Activated CD4-positive, CD25-positive, alpha-beta regulatory T cell treated with anti-CD3 and anti-CD28 coated beads, Interleukin-2, amount 50 U/mL, for 16 hours (primary cell): ENCODE measurements at regions not wholly inside any gene's neighbourhood (a gene's known extent, or its start where the extent isn't known, plus 50 kb on each side); places are given as distances from the start of the nearest gene placed in this dataset.

Experiments used
- DNase-seq: peaks from one replicate; pipeline ENCODE4 v3.0.0-alpha.2; 2020; ENCODE audit warnings: low read depth, low spot score

- DNase-seq = no peak
Observed at GRCh38 chr2:41908349-41908748, 139.5 kb upstream of the PKDCC start.

- no peak for DNase-seq
Observed at GRCh38 chr2:41909584-41909983, 138.2 kb upstream of the PKDCC start.

- DNase-seq = no peak
Observed at GRCh38 chr2:41910126-41910525, 137.7 kb upstream of the PKDCC start.

- no peak for DNase-seq
Observed at GRCh38 chr2:41911033-41911432, 136.8 kb upstream of the PKDCC start.

GRCh38 chr2:41912337-41912736 is 135.5 kb upstream of the PKDCC start:
- DNase-seq = no peak

GRCh38 chr2:41912776-41913175 is 135.0 kb upstream of the PKDCC start:
- no peak for DNase-seq

- no peak for DNase-seq
Observed at GRCh38 chr2:41913311-41913710, 134.5 kb upstream of the PKDCC start.

DNA sequence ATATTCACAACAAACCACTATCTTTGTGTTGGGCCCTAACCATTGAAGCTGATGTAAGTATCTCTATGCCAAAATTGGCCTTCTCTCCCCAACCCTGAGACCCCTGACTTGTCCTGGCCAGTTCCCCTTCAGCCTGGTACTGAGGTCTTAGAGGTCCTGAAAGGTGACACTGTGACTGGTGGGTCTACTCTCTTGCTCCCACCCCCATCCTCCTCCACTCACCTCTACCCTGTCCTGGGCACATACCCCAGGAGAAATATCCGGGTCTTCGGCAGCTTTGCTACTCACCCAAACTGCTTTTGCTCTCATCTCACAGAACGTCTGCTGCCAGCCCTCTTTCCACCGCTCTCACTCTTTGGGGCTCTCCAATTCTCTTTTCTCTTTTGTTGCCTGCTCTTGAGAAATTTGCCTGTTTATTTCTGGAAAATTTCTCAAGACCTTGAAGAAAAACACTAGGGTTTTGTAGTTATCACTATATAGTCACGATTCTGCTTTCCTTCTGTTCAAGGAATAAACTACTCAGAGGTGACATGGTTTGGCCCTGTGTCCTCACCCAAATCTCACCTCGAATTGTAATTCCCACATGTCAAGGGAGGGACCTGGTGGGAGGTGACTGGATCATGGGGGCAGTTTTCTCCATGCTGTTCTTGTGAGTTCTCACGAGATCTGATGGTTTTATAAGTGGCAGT is 133.8 kb upstream of the PKDCC start:
- no peak for DNase-seq

DNA sequence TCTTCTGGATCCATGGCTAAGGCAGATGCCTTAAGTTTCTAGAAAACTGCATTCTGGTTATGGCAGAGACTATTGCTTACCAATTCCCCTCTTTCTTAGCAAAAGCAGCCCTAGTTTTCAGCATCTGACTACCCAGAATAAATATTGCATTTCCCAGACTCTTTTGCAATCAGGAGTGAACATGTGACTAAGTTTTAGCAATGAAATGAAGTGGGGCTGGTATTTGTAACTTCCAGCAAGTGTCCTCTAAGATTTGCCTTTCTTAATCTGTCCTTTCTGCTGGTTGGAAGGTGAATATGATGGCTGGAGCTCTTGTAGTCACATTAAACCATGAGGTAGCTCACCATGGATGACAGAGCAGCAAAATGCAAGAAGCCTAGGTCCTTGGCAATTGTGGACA is 132.9 kb upstream of the PKDCC start:
- DNase-seq = no peak

DNA sequence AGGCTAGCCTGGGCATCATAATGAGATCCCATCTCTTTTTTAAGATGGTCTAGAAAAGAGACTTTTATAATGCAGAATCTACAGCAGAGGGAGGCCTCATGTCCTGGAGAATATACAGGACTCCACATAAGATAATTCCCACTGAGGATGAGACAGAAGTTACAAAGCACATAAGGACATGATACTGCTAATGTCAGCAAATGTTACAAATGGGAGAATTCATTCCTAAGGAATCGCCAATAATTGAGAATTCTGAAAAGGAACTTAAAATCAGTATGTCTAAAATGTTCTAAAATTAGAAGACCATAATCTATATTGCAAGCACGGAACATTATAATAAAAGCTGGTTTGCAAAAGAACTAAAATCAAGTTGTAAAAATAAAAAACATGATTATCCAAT is 131.6 kb upstream of the PKDCC start:
- DNase-seq = no peak

- no peak for DNase-seq
Observed at GRCh38 chr2:41917587-41917986, 130.2 kb upstream of the PKDCC start.

DNA sequence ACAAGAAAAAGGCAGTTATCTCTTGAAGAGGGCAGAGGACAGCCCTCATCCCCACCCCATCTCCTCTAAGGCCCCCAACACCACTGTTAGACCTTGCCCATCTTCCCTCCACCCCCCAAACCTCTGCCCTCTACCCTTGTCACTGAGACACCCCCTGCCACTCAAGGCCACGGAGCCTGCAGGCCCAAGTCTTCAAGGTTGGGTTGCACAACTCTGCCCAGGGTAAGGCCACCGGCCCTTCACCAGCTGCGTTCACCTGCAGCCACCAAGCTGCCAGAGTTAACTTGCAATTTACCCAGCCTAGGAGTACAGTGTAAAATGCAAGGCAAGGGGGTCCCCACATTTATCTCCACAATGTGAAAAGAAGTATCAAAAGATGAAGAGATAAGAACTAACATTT is 128.7 kb upstream of the PKDCC start:
- no peak for DNase-seq

DNA sequence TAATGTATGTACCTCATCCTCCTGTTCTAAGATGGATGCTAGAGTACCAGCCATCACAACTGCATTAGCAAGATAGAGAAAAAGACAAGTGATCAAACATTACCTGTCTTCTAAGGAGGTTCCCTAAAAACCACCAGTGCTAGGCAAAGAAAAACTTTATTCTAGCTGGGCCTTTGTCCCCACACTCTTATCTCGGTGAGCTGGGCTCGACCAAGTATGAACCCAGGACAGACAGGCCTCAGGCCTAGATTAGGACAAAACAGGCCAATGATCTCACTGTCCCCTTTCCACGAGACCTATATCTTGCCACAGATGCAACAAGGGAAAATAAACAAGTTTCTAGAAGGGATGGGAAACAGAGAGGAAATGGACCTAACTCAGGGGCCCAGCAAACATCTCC is 127.6 kb upstream of the PKDCC start:
- DNase-seq = no peak

DNA sequence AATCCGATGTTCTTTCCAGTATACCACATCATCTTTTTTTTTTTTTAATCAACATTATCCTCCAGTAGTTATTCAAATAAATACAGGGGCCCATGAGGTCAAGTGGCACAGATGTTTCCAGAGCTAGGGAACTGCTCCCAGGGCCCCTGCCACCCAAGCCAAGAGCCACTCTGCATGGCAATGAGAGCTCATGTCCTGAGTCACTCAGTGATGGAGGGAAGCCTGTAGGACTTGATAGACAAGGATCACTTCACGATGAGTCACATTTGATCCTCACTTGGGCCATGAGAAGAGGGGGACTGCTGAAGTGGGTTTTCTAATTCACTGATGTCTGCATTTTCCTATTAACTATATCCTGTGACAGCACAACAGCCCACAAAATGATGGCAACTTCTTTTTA is 127.0 kb upstream of the PKDCC start:
- no peak for DNase-seq

GRCh38 chr2:41922177-41922576 is 125.6 kb upstream of the PKDCC start:
- no peak for DNase-seq

- no peak for DNase-seq
Observed at GRCh38 chr2:41923156-41923786, 124.5 kb upstream of the PKDCC start.

- no peak for DNase-seq
Observed at GRCh38 chr2:41924024-41924423, 123.8 kb upstream of the PKDCC start.

GRCh38 chr2:41924709-41925408 is 123.0 kb upstream of the PKDCC start:
- DNase-seq = no peak

DNA sequence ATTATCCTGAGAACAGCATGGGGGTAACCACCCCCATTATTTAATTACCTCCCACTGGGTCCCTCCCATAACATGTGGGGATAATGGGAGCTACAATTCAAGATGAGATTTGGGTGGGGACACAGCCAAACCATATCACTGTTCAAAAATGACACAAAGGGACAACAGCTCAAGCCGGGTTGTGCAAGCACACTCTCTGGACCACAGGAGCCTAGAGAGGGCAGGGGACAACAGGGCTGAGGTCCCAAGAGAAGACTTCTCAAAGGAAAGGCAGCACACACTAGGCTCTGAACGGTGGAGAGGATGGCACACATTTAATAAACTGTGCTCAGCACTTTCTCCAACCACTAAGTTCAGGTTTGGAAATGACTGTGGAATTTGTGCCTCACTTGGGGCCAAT is 122.1 kb upstream of the PKDCC start:
- no peak for DNase-seq

DNA sequence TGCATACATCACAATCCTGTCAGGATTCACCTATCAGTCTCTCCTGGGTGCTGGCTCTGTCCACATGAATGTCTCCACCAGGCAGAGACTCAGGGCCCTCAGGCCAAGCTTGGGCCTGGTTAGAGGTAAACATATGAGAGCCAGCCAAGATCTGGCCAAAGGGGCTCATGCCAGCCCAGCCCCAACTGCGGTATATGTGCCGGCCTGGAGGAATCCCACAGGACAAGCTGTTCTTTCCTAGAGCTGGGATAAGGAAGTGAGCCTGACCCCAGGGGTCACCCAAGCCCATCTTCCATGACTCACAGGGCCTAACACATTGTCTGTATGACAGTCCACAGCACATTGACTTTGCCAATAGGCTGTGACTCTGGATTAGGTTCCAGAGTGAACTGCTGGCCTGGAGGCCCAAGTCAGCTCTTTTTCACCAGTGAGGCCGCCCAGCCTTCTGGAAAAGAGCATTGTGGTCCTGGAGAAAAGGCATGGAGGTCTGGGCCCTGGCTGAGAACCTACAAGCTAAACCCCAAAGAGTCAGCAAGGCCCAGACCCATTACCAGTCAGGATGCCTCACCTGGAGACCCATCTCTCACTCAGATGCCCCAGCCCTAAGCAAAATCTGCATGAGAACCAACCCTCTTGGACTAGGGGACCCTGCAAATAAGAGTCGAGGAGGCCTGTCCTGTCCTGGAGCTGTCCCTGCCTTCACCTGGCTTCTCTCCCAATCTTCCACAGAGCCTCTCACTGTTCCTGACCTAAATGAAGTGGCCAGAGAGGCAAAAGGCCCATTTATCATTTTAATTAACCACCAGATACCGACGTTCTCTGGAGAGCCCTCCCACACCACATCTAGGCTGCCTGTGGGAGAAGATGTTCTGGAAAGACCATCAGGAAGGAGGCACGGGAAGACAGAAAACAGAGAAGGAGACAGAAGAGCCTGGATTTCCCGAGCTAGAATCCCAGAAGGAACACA is 120.9 kb upstream of the PKDCC start:
- no peak for DNase-seq

DNA sequence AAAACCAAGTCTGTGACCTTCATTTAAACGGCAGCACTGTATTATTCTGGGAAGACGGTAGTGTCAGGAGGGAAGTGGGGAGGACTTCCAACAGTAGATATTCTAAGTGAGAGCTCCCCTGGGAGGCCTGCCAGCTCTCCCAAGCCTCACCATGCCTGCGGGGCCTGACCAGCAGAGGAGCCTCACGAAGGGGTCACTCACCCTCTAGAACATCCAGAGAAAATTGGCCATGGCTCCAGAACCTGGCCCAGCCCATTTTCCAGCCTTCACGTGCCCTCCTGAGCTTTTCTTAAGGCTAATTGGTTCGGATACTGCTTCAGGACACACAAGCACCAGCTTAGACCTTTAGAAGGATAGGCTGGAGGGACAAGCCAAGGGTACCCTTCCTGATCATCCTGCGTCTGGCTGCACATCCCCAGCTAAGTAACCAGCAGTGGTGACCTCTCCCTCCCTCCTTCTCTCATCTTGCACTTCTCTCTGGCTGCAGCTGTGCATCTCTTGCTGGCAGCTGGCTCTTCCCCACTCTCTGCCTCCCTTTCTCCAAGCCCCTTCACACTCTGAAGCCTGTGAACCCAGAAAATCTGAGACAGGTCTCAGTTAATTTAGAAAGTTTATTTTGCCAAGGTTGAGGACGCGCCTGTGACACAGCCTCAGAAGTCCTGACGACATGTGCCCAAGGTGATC is 120.1 kb upstream of the PKDCC start:
- no peak for DNase-seq
